CD14-positive monocyte (primary cell): ENCODE measurements at regions not wholly inside any gene's neighbourhood (a gene's known extent, or its start where the extent isn't known, plus 50 kb on each side); places are given as distances from the start of the nearest gene placed in this dataset.

ENCODE experiments used
- DNase-seq, 3 donors: peaks; one replicate each; pipeline ENCODE4 v3.0.0-alpha.2; 2011 to 2022
- H2AFZ ChIP-seq: 2 replicates; pipeline ENCODE4 v1.6.0; 2012; ENCODE audit warnings: mild to moderate bottlenecking, low read depth, low read length, inconsistent platforms; ENCODE audit not compliant: insufficient read depth, poor library complexity, severe bottlenecking
- H3K27ac ChIP-seq, 2 donors: 1 replicate in 1 of 2; 2 replicates in 1 of 2; pipeline ENCODE4 v1.5.1; 2012 to 2013; ENCODE audit warnings: low read length in 2 of 2, control low read depth in 1 of 2, inconsistent platforms in 1 of 2, low read depth in 1 of 2, mild to moderate bottlenecking in 1 of 2
- H3K27me3 ChIP-seq, 2 donors: one replicate each; pipeline versions ENCODE4 v1.6.0 to v1.6.1; 2011 to 2013; ENCODE audit warnings: low read length in 2 of 2; ENCODE audit not compliant: control insufficient read depth in 2 of 2, insufficient read depth in 2 of 2
- H3K36me3 ChIP-seq, 2 donors: replicated peaks in 1 of 2; 1 replicate in 1 of 2; 2 replicates in 1 of 2; pipeline versions ENCODE4 v1.5.1 to v1.6.1; 2012 to 2013; ENCODE audit warnings: low read length in 2 of 2, control low read depth in 1 of 2, inconsistent platforms in 1 of 2, mild to moderate bottlenecking in 1 of 2; ENCODE audit not compliant: insufficient read depth in 2 of 2, control insufficient read depth in 1 of 2
- H3K4me1 ChIP-seq, 2 donors: 1 replicate in 1 of 2; 2 replicates in 1 of 2; pipeline versions ENCODE4 v1.5.1 to v1.6.1; 2012 to 2013; ENCODE audit warnings: low read length in 2 of 2, control low read depth in 1 of 2, inconsistent platforms in 1 of 2, mild to moderate bottlenecking in 1 of 2, moderate library complexity in 1 of 2; ENCODE audit not compliant: insufficient read depth in 2 of 2, control insufficient read depth in 1 of 2
- H3K4me2 ChIP-seq: replicated peaks from 2 replicates; pipeline ENCODE3; 2012; ENCODE audit warnings: low read length, moderate library complexity, mild to moderate bottlenecking; ENCODE audit not compliant: poor library complexity, severe bottlenecking; ENCODE audit errors: extremely low read depth
- H3K4me3 ChIP-seq, 3 experiments: fragments of 200-600 bp in 1 of 3; sonication (generic) in 1 of 3; replicated peaks in 1 of 3; 1 replicate in 2 of 3; 2 replicates in 1 of 3; pipeline ENCODE4 v1.5.1; 2011 to 2013; ENCODE audit warnings: low read length in 3 of 3, mild to moderate bottlenecking in 3 of 3, control low read depth in 2 of 3, low read depth in 2 of 3, inconsistent platforms in 1 of 3, moderate library complexity in 1 of 3
- H3K79me2 ChIP-seq: 2 replicates; pipeline ENCODE4 v1.6.0; 2012; ENCODE audit warnings: mild to moderate bottlenecking, control low read depth, inconsistent platforms, low read length, moderate library complexity; ENCODE audit not compliant: insufficient read depth
- H3K9ac ChIP-seq: 2 replicates; pipeline ENCODE4 v1.6.0; 2017; ENCODE audit warnings: low read length, mild to moderate bottlenecking; ENCODE audit not compliant: insufficient read depth, poor library complexity, severe bottlenecking
- H3K9me3 ChIP-seq, 2 donors: replicated peaks in 1 of 2; 1 replicate in 1 of 2; 2 replicates in 1 of 2; pipeline versions ENCODE4 v1.5.1 to v1.6.1; 2012 to 2013; ENCODE audit warnings: low read length in 2 of 2, control low read depth in 1 of 2; ENCODE audit not compliant: control insufficient read depth in 1 of 2, insufficient read depth in 1 of 2
- H4K20me1 ChIP-seq: 2 replicates; pipeline ENCODE4 v1.6.0; 2012; ENCODE audit warnings: mild to moderate bottlenecking, low read length, control low read depth, moderate library complexity; ENCODE audit not compliant: insufficient read depth
- H3K27ac Mint-ChIP-seq, 7 donors: one replicate each; pipeline ENCODE4 v1.8.0; 2020; ENCODE audit warnings: mild to moderate bottlenecking in 7 of 7, mixed read lengths in 7 of 7, moderate library complexity in 6 of 7, inconsistent platforms in 2 of 7
- H3K27me3 Mint-ChIP-seq, 3 donors: one replicate each; pipeline ENCODE4 v1.8.0; 2021 to 2022; ENCODE audit warnings: low read depth in 3 of 3, mild to moderate bottlenecking in 3 of 3, mixed read lengths in 3 of 3, moderate library complexity in 3 of 3, inconsistent platforms in 1 of 3
- H3K36me3 Mint-ChIP-seq, 2 donors: one replicate each; pipeline ENCODE4 v1.8.0; 2020; ENCODE audit warnings: mixed read lengths in 2 of 2, inconsistent platforms in 1 of 2, mild to moderate bottlenecking in 1 of 2
- H3K4me1 Mint-ChIP-seq: one replicate; pipeline ENCODE4 v1.8.0; 2020; ENCODE audit warnings: mild to moderate bottlenecking, mixed read lengths
- H3K4me3 Mint-ChIP-seq, 2 donors: one replicate each; pipeline ENCODE4 v1.8.0; 2020; ENCODE audit warnings: mild to moderate bottlenecking in 2 of 2, mixed read lengths in 2 of 2, moderate library complexity in 1 of 2
- H3K9me3 Mint-ChIP-seq, 7 donors: one replicate each; pipeline ENCODE4 v1.8.0; 2020 to 2022; ENCODE audit warnings: mixed read lengths in 7 of 7, mild to moderate bottlenecking in 6 of 7, moderate library complexity in 6 of 7, inconsistent platforms in 2 of 7
- CTCF ChIP-seq: fragments of 200-600 bp; IDR thresholded peaks from one replicate; pipeline ENCODE4 v1.8.0; 2022; ENCODE audit warnings: antibody characterized with exemption, mild to moderate bottlenecking
- WGBS: methylation state at CpG from one replicate; pipeline ENCODE4 v1.1.5; 2013; ENCODE audit warnings: missing lambda C conversion rate; ENCODE audit not compliant: insufficient coverage; 5-methylcytosine and 5-hydroxymethylcytosine counted together
- intact Hi-C, 2 donors: fragments of 100-400 bp; cut with micrococcal nuclease; formaldehyde crosslinking; loops; one replicate each; pipeline versions ENCODE4 v1.15.0 to v1.15.1; 2023

GRCh38 chr3:184511741-184512140, 49.8 kb upstream of the EPHB3 start:
- no peak overlapping the region for H2AFZ ChIP-seq
- Mint-ChIP-seq H3K4me1 (peaks cover 23% of the 10 kb centered on the region), H3K9me3 (peaks cover 2 to 9% (median 6%) of the 10 kb centered on the region in 7 donors), H3K27ac (no peak overlapping the region), H3K36me3 (peaks cover 0 to 3% of the 10 kb centered on the region in 2 donors), H3K27me3 (peaks cover 20 to 27% (median 27%) of the 10 kb centered on the region in 3 donors), H3K4me3 (no peak overlapping the region)
- no peak overlapping the region for H3K27ac ChIP-seq
- no peak overlapping the region for H3K9ac ChIP-seq
- WGBS: no CpG with 5 or more reads among the region's 2 CpGs
- H3K4me1 ChIP-seq: peaks cover 21 to 25% of the 10 kb centered on the region in 2 donors
- H3K4me2 ChIP-seq: no peak overlapping the region
- no peaks in the 10 kb centered on the region for H3K9me3 ChIP-seq
- intact Hi-C loops: loop anchor here (5.0 kb wide), 2 partner anchors 44 to 94 kb away; no protein-coding TSS in a partner anchor
- H4K20me1 ChIP-seq: no peaks in the 10 kb centered on the region
- peaks cover 9 to 21% of the 10 kb centered on the region in 2 donors for H3K27me3 ChIP-seq
- H3K79me2 ChIP-seq: no peaks in the 10 kb centered on the region
- no peak overlapping the region for H3K4me3 ChIP-seq
- H3K36me3 ChIP-seq: no peaks in the 10 kb centered on the region
- no peak for TF ChIP-seq CTCF
- no peak for DNase-seq
